ENCODE measurements at regions not wholly inside any gene's neighbourhood (a gene's known extent, or its start where the extent isn't known, plus 50 kb on each side); places are given as distances from the start of the nearest gene placed in this dataset.

GRCh38 chr22:22704156-22704946, 59.9 kb downstream of the GGTLC2 start:
- Histone ChIP-seq H3K27me3 (peaks cover 100% of the 10 kb centered on the region), H3K9ac (no peak overlapping the region), H3K9me3 (ENCODE audit: low read depth) (no peaks in the 10 kb centered on the region), H2AFZ (replicated peaks) (no peak overlapping the region), H3K36me3 (no peaks in the 10 kb centered on the region), H3K4me2 (no peak overlapping the region), H3K27ac (no peak overlapping the region), H3K79me2 (ENCODE audit: low read depth) (no peaks in the 10 kb centered on the region), H3K4me1 (no peaks in the 10 kb centered on the region), H3F3A (ENCODE audit: low read depth) (no peaks in the 10 kb centered on the region), H4K20me1 (ENCODE audit: low read depth) (no peaks in the 10 kb centered on the region), H3K4me3 (no peak overlapping the region)
- Mint-ChIP-seq H3K4me1 (no peaks in the 10 kb centered on the region), H3K9me3 (no peaks in the 10 kb centered on the region), H3K27me3 (ENCODE audit: insufficient read depth, low read depth) (no peaks in the 10 kb centered on the region), H3K4me3 (no peak overlapping the region), H3K27ac (no peak overlapping the region), H3K36me3 (no peaks in the 10 kb centered on the region)
- no peak for TF ChIP-seq CTCF (IDR thresholded peaks at IDR 0.05)
- no peak for TF ChIP-seq EZH2phosphoT487 (IDR thresholded peaks at IDR 0.05)
- TF ChIP-seq EZH2 (IDR thresholded peaks at IDR 0.05), result no peak
- no peak for DNase-seq (ENCODE audit: low spot score)

GRCh38 chr22:22705328-22706100, 61.1 kb downstream of the GGTLC2 start:
- Histone ChIP-seq H3K27ac (no peak overlapping the region), H3K79me2 (ENCODE audit: low read depth) (no peaks in the 10 kb centered on the region), H2AFZ (replicated peaks) (no peak overlapping the region), H3K9ac (no peak overlapping the region), H4K20me1 (ENCODE audit: low read depth) (no peaks in the 10 kb centered on the region), H3K4me1 (no peaks in the 10 kb centered on the region), H3K36me3 (no peaks in the 10 kb centered on the region), H3K4me2 (no peak overlapping the region), H3F3A (ENCODE audit: low read depth) (no peaks in the 10 kb centered on the region), H3K4me3 (no peak overlapping the region), H3K9me3 (ENCODE audit: low read depth) (no peaks in the 10 kb centered on the region), H3K27me3 (peaks cover 98% of the 10 kb centered on the region)
- TF ChIP-seq EZH2phosphoT487 (IDR thresholded peaks at IDR 0.05) (no peak), EZH2 (IDR thresholded peaks at IDR 0.05) (no peak), CTCF (IDR thresholded peaks at IDR 0.05) (no peak)
- no peak for DNase-seq (ENCODE audit: low spot score)
- no peak overlapping the region for H3K4me3 Mint-ChIP-seq
- H3K9me3 Mint-ChIP-seq, result no peaks in the 10 kb centered on the region
- H3K27ac Mint-ChIP-seq, result no peak overlapping the region
- no peaks in the 10 kb centered on the region for H3K36me3 Mint-ChIP-seq
- H3K4me1 Mint-ChIP-seq, result no peaks in the 10 kb centered on the region
- H3K27me3 Mint-ChIP-seq (ENCODE audit: insufficient read depth, low read depth), result no peaks in the 10 kb centered on the region

- no peaks in the 10 kb centered on the region for H3F3A ChIP-seq (ENCODE audit: low read depth)
- H3K79me2 ChIP-seq (ENCODE audit: low read depth), result no peaks in the 10 kb centered on the region
- no peak overlapping the region for H3K4me3 ChIP-seq
- TF ChIP-seq EZH2 (IDR thresholded peaks at IDR 0.05) (no peak), CTCF (IDR thresholded peaks at IDR 0.05) (no peak), EZH2phosphoT487 (IDR thresholded peaks at IDR 0.05) (no peak)
- H3K9me3 Mint-ChIP-seq, result no peaks in the 10 kb centered on the region
- H4K20me1 ChIP-seq (ENCODE audit: low read depth), result peaks cover 3% of the 10 kb centered on the region
- no peaks in the 10 kb centered on the region for H3K36me3 ChIP-seq
- no peaks in the 10 kb centered on the region for H3K4me1 Mint-ChIP-seq
- no peak overlapping the region for H3K9ac ChIP-seq
- peaks cover 6% of the 10 kb centered on the region for H3K27me3 Mint-ChIP-seq (ENCODE audit: insufficient read depth, low read depth)
- peaks cover 98% of the 10 kb centered on the region for H3K27me3 ChIP-seq
- no peak overlapping the region for H3K27ac Mint-ChIP-seq
- H3K27ac ChIP-seq, result no peak overlapping the region
- DNase-seq (ENCODE audit: low spot score), result no peak
- H3K9me3 ChIP-seq (ENCODE audit: low read depth), result no peaks in the 10 kb centered on the region
- H2AFZ ChIP-seq (replicated peaks), result no peak overlapping the region
- H3K4me1 ChIP-seq, result no peaks in the 10 kb centered on the region
- H3K4me3 Mint-ChIP-seq, result no peak overlapping the region
- no peaks in the 10 kb centered on the region for H3K36me3 Mint-ChIP-seq
- H3K4me2 ChIP-seq, result no peak overlapping the region
Observed at GRCh38 chr22:22706253-22706915, 62.0 kb downstream of the GGTLC2 start.

Measured in neural progenitor cell (in vitro differentiated cells).